MM.1S (cell line): ENCODE measurements at regions not wholly inside any gene's neighbourhood (a gene's known extent, or its start where the extent isn't known, plus 50 kb on each side); places are given as distances from the start of the nearest gene placed in this dataset.

Source experiments
- DNase-seq: peaks from one replicate; pipeline ENCODE4 v3.0.0-alpha.2; 2015
- H2AFZ ChIP-seq: fragments of 300-600 bp; sonication (generic); 2 replicates; pipeline ENCODE4 v1.6.0; 2016; ENCODE audit warnings: antibody characterized with exemption, low read length
- H3F3A ChIP-seq: fragments of 300-600 bp; sonication (generic); 2 replicates; pipeline ENCODE4 v1.6.1; 2016; ENCODE audit warnings: mild to moderate bottlenecking, antibody characterized with exemption, low read length, moderate library complexity, mixed read lengths; ENCODE audit not compliant: insufficient read depth
- H3K27ac ChIP-seq: fragments of 300-600 bp; sonication (generic); 2 replicates; pipeline ENCODE4 v1.5.1; 2016; ENCODE audit warnings: mild to moderate bottlenecking, low read length
- H3K27me3 ChIP-seq: fragments of 300-600 bp; sonication (generic); replicated peaks from 2 replicates; pipeline ENCODE4 v1.6.0; 2016; ENCODE audit warnings: low read length; ENCODE audit not compliant: insufficient read depth
- H3K36me3 ChIP-seq: fragments of 300-600 bp; sonication (generic); replicated peaks from 2 replicates; pipeline ENCODE4 v1.6.1; 2016; ENCODE audit warnings: mild to moderate bottlenecking, low read length, mixed read lengths; ENCODE audit not compliant: insufficient read depth
- H3K4me1 ChIP-seq: fragments of 300-600 bp; sonication (generic); 2 replicates; pipeline ENCODE4 v1.6.1; 2016; ENCODE audit warnings: low read length, mixed read lengths
- H3K4me2 ChIP-seq: fragments of 300-600 bp; sonication (generic); 2 replicates; pipeline ENCODE4 v1.6.0; 2016; ENCODE audit warnings: low read depth, low read length
- H3K4me3 ChIP-seq: fragments of 300-600 bp; sonication (generic); 2 replicates; pipeline ENCODE4 v1.5.1; 2016; ENCODE audit warnings: low read length, mixed read lengths
- H3K79me2 ChIP-seq: fragments of 300-600 bp; sonication (generic); 2 replicates; pipeline ENCODE4 v1.6.1; 2016; ENCODE audit warnings: mixed run types, low read length, mixed read lengths
- H3K9ac ChIP-seq: fragments of 300-600 bp; sonication (generic); 2 replicates; pipeline ENCODE4 v1.6.1; 2016; ENCODE audit warnings: low read length, mixed read lengths
- H3K9me2 ChIP-seq: fragments of 300-600 bp; sonication (generic); replicated peaks from 2 replicates; pipeline ENCODE4 v1.6.1; 2016; ENCODE audit warnings: mild to moderate bottlenecking, low read length, mixed read lengths; ENCODE audit not compliant: insufficient read depth
- H3K9me3 ChIP-seq: fragments of 300-600 bp; sonication (generic); replicated peaks from 2 replicates; pipeline ENCODE4 v1.6.1; 2016; ENCODE audit warnings: mild to moderate bottlenecking, low read length, mixed read lengths; ENCODE audit not compliant: insufficient read depth
- H4K20me1 ChIP-seq: fragments of 300-600 bp; sonication (generic); 2 replicates; pipeline ENCODE4 v1.6.1; 2016; ENCODE audit warnings: mild to moderate bottlenecking, low read length, moderate library complexity, mixed read lengths; ENCODE audit not compliant: insufficient read depth
- CTCF ChIP-seq: fragments of 300-600 bp; sonication (generic); IDR thresholded peaks from 2 replicates; pipeline ENCODE4 v1.5.1; 2016; ENCODE audit warnings: antibody characterized with exemption, low read length, mixed read lengths
- EZH2 ChIP-seq: fragments of 300-600 bp; sonication (generic); optimal IDR thresholded peaks from 2 replicates; pipeline ENCODE3; 2017; ENCODE audit warnings: low read depth, mild to moderate bottlenecking, antibody characterized with exemption, low read length, mixed read lengths
- EZH2phosphoT487 ChIP-seq: fragments of 300-600 bp; sonication (generic); IDR thresholded peaks from 2 replicates; pipeline ENCODE4 v1.6.1; 2018; ENCODE audit warnings: antibody characterized with exemption, low read length

DNA sequence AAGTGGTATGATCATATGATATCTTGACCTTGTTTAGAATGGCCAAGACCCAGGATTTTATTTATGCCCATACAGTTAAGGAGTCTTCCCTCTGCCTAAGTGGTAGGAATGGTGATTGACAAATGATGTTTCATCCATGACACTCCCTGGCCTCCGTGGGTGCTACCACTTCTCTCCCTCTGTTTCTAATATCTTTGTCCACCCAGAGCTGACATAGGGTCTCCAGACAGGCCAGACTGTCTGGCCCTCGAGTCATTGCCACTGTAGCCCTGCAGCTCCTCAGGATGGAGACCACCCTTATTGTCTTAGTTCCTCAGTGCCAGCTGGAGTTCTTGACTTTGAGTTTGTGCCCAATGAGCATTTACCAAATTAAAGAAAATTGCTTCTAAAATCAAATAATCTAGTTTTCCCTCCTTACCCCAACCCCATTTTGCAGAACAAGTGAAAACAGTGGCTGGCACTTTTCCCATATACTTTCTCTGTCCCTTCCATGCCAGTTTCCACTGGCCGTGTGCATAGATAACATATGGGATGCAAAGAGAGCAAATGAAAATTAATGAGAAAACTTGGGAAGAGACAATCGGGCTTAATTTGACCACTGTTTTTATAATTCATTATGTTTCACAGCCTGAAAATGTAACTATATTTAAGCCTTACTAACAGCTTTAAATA is 235.7 kb downstream of the NSG2 start:
- TF ChIP-seq EZH2phosphoT487 = no peak
- no peak for TF ChIP-seq EZH2
- no peak for TF ChIP-seq CTCF
- Histone ChIP-seq H4K20me1 (no peaks in the 10 kb centered on the region), H3K79me2 (no peaks in the 10 kb centered on the region), H3K4me3 (no peak overlapping the region), H2AFZ (peak overlapping the region; percentile 62), H3K9me3 (no peaks in the 10 kb centered on the region), H3K27me3 (no peaks in the 10 kb centered on the region), H3K27ac (peak overlapping the region; percentile 63; the same call in 1 of the 2 replicates), H3K36me3 (no peaks in the 10 kb centered on the region), H3K9ac (peak overlapping the region; percentile 13; the same call in 1 of the 2 replicates), H3F3A (peaks cover 10% of the 10 kb centered on the region; the same call in 1 of the 2 replicates), H3K9me2 (no peaks in the 10 kb centered on the region), H3K4me2 (peak overlapping the region; percentile 33; the same call in 1 of the 2 replicates), H3K4me1 (peaks cover 48% of the 10 kb centered on the region)
- DNase-seq = no peak

DNA sequence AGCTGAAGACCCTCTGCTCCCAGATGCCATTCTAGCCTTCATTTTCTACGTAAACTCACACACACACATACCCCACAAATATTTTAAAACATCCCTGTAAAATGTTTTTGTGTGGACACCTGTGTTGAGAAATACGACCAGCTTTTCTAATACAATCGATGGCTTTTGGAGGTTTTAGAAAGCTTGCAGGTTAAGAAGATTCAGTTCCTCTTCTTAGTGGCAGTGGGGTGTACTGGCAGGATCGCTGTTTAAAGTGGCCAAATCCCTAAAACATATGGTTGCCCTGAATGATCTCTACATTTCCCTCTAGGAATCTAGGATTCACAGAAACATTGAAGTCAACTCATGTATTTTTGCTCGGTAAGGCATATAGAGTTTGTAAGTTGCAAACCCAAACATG is 236.3 kb downstream of the NSG2 start:
- Histone ChIP-seq H3K27ac (peak overlapping the region; percentile 63; the same call in 1 of the 2 replicates), H3K9me3 (no peaks in the 10 kb centered on the region), H2AFZ (peak overlapping the region; percentile 62; the same call in 1 of the 2 replicates), H3K4me1 (peaks cover 46% of the 10 kb centered on the region), H3K36me3 (no peaks in the 10 kb centered on the region), H3K79me2 (no peaks in the 10 kb centered on the region), H3K9ac (peak overlapping the region; percentile 13; the same call in 1 of the 2 replicates), H3F3A (peaks cover 10% of the 10 kb centered on the region; the same call in 1 of the 2 replicates), H4K20me1 (no peaks in the 10 kb centered on the region), H3K4me3 (no peak overlapping the region), H3K9me2 (no peaks in the 10 kb centered on the region), H3K4me2 (peak overlapping the region; percentile 33; the same call in 1 of the 2 replicates), H3K27me3 (no peaks in the 10 kb centered on the region)
- no peak for DNase-seq
- TF ChIP-seq CTCF (no peak), EZH2 (no peak), EZH2phosphoT487 (no peak)

- Histone ChIP-seq H3F3A (peaks cover 10% of the 10 kb centered on the region; the same call in 1 of the 2 replicates), H2AFZ (peak overlapping the region; percentile 62; the same call in 1 of the 2 replicates), H3K79me2 (no peaks in the 10 kb centered on the region), H3K36me3 (no peaks in the 10 kb centered on the region), H4K20me1 (no peaks in the 10 kb centered on the region), H3K27ac (peak overlapping the region; percentile 63; the same call in 1 of the 2 replicates), H3K27me3 (no peaks in the 10 kb centered on the region), H3K4me2 (peak overlapping the region; percentile 33; the same call in 1 of the 2 replicates), H3K9me3 (no peaks in the 10 kb centered on the region), H3K4me3 (no peak overlapping the region), H3K9ac (peak overlapping the region; percentile 13; the same call in 1 of the 2 replicates), H3K4me1 (peaks cover 46% of the 10 kb centered on the region), H3K9me2 (no peaks in the 10 kb centered on the region)
- TF ChIP-seq CTCF (no peak), EZH2phosphoT487 (no peak), EZH2 (no peak)
- DNase-seq = no peak
Observed at GRCh38 chr5:174282391-174282790, 236.9 kb downstream of the NSG2 start.
